GM12875 (cell line): ENCODE measurements at regions not wholly inside any gene's neighbourhood (a gene's known extent, or its start where the extent isn't known, plus 50 kb on each side); places are given as distances from the start of the nearest gene placed in this dataset.

Source experiments
- H3K4me3 ChIP-seq: one replicate; pipeline ENCODE4 v1.5.1; 2011; ENCODE audit warnings: low read depth, low read length, control low read depth
- TF ChIP-seq, protein P1 (sequence below): IDR thresholded peaks from 2 replicates; pipeline ENCODE4 v1.5.1; 2011; ENCODE audit warnings: low read depth, mild to moderate bottlenecking, control low read depth, inconsistent platforms, low read length, moderate library complexity, borderline replicate concordance; ENCODE audit not compliant: insufficient read depth

DNA sequence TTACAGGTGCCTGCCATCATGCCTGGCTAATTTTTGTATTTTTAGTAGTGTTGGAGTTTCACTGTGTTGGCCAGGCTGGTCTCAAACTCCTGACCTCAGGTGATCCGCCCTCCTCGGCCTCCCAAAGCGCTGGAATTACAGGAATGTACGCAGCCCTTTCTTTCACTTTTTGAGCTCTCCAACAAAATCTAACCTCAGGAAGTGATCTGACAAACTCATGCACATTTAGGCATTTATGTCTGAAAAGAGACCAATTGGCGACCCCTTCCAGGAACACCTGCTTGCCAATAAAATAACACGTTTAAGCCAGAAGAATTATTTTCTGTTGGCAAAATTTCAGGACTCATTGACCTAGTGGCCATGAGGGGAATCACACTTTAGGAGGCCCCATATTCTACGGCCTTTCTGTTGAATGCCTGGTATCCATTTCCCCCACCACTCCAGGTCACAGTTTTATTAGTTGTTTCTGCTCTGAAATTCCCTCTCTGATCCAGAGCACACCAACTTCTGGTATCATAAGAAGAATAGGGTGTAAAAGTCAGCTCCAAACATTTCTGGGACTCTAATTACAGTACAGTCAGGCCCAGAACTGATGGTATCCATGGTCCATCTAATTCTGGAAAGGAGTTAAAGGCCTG lies 65.8 kb upstream of the FRMD4A start:
- TF ChIP-seq, protein P1, sequence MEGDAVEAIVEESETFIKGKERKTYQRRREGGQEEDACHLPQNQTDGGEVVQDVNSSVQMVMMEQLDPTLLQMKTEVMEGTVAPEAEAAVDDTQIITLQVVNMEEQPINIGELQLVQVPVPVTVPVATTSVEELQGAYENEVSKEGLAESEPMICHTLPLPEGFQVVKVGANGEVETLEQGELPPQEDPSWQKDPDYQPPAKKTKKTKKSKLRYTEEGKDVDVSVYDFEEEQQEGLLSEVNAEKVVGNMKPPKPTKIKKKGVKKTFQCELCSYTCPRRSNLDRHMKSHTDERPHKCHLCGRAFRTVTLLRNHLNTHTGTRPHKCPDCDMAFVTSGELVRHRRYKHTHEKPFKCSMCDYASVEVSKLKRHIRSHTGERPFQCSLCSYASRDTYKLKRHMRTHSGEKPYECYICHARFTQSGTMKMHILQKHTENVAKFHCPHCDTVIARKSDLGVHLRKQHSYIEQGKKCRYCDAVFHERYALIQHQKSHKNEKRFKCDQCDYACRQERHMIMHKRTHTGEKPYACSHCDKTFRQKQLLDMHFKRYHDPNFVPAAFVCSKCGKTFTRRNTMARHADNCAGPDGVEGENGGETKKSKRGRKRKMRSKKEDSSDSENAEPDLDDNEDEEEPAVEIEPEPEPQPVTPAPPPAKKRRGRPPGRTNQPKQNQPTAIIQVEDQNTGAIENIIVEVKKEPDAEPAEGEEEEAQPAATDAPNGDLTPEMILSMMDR: peak; percentile 38; the same call in 1 of the 2 replicates

GRCh38 chr10:14394179-14394578 lies 63.5 kb upstream of the FRMD4A start:
- TF ChIP-seq, protein P1: no peak
- no peak overlapping the region for H3K4me3 ChIP-seq

More for the DNA sequence above, 65.8 kb upstream of the FRMD4A start:
- H3K4me3 ChIP-seq: no peak overlapping the region

DNA sequence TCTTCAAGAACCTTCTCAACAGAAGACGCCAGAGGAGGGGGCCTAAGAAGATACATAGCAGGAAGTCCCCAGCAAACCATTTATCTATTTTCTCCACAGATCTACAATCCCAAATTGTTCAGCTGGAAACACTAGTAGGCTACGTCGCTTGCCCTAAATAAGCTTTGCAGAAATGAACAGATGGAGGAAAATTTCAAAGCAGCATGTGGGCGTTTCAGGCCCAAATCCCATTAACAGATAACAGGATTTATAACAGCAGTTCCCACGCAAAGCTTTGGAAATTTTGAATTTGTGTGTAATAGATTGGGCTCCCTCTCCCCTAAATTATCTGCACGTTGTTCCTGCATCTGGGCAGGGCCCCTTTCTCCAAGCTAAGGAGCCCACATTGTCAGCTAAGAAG lies 60.6 kb upstream of the FRMD4A start:
- no peak overlapping the region for H3K4me3 ChIP-seq
- TF ChIP-seq, protein P1: no peak

DNA sequence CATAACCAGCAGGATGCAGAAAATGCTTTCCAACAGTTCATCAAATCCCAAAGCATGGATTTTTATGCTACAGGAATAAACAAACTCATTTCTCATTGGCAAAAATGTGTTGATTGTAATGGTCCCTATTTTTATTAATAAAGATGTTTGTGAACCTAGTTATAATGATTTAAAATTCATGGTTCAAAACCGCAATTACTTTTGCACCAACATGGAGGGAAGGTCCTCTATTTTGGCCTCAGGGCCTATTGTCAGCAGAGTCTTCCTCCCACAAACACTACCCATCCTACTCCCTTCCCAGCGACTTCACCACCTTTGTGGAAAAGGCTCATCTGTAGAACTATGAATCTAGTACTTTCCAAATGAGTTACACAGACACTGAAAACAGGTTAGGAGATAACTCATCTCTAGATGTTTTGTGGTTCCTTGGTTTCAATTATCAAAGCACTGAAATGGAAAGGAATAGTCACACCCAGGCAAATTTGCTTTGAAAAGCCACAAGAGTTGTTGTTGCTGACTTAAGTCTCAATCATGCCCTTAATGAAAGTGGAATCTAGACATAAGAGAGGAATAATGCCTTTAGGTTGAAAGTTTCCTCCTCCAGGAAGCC lies 59.4 kb upstream of the FRMD4A start:
- TF ChIP-seq, protein P1: no peak
- H3K4me3 ChIP-seq: no peak overlapping the region

GRCh38 chr10:14385596-14386593 lies 55.2 kb upstream of the FRMD4A start:
- no peak overlapping the region for H3K4me3 ChIP-seq
- TF ChIP-seq, protein P1: no peak

GRCh38 chr10:14384915-14385314 lies 54.2 kb upstream of the FRMD4A start:
- no peak overlapping the region for H3K4me3 ChIP-seq
- TF ChIP-seq, protein P1: no peak
